PC-3 (cell line): ENCODE measurements at regions not wholly inside any gene's neighbourhood (a gene's known extent, or its start where the extent isn't known, plus 50 kb on each side); places are given as distances from the start of the nearest gene placed in this dataset.

Experiments
- CTCF ChIP-seq: fragments of 300-600 bp; sonication (generic); conservative IDR thresholded peaks from 2 replicates; pipeline ENCODE4 v1.5.1; 2017; ENCODE audit warnings: antibody characterized with exemption, low read depth, mild to moderate bottlenecking, low read length
- EZH2phosphoT487 ChIP-seq: fragments of 300-600 bp; sonication (generic); IDR thresholded peaks from 2 replicates; pipeline ENCODE4 v1.6.1; 2018; ENCODE audit warnings: mild to moderate bottlenecking, antibody characterized with exemption, low read length, borderline replicate concordance

- TF ChIP-seq CTCF, result no peak
- TF ChIP-seq EZH2phosphoT487, result no peak
These were observed 126.6 kb upstream of the KCNJ16 start for GRCh38 chr17:69948406-69948805.
